GM19463 (cell line): ENCODE measurements at regions not wholly inside any gene's neighbourhood (a gene's known extent, or its start where the extent isn't known, plus 50 kb on each side); places are given as distances from the start of the nearest gene placed in this dataset.

Experiments
- ATAC-seq: cut with Tn5 transposase; IDR thresholded peaks from one replicate; pipeline ENCODE4 v1.9.1; 2021; ENCODE audit warnings: mild to moderate bottlenecking, moderate library complexity; ENCODE audit not compliant: unreplicated experiment

- no peak for ATAC-seq
These were observed 60.2 kb upstream of the PCSK5 start for GRCh38 chr9:75830303-75830702.

GRCh38 chr9:75833778-75834177, 56.7 kb upstream of the PCSK5 start:
- no peak for ATAC-seq

GRCh38 chr9:75834878-75835277, 55.6 kb upstream of the PCSK5 start:
- no peak for ATAC-seq
